ENCODE measurements at regions not wholly inside any gene's neighbourhood (a gene's known extent, or its start where the extent isn't known, plus 50 kb on each side); places are given as distances from the start of the nearest gene placed in this dataset.

DNA sequence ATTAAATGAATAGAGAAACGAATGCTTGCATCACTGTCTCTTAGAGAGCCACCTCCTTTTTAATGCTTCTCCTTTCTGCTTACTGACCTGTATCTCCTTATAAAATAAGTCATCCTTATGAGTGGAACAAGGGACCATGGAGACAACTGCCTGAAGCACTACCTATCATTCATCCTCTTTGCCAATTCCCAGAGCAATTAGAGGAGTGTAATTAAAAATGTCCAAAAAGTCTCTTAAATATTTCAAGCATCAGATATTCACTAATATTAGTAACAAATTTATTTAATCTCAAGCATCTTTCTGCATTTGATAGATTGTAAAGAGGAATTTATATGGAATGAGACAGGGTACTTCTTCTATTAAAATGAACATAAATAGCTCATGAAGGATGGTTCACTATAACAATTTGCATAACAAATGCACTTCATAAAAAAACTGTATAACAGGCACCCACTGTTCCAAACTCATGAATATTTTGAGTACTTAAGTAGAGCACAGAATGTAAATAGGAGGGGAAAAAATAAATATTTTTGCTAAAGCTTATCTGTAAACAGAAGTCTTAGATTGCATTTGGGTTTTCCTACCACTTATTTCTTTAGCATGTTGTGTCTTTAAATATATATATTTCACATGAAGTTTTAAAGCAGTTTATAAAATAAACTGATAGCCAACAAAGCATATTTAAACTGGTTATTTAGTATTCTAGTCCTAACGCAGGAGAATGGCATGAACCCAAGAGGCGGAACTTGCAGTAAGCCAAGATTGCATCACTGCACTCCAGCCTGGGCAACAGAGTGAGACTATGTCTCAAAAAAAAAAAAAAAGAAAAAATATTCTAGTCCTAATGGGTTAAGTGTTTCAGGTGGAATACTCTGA, 269.3 kb downstream of the TBL1XR1 start:
- Mint-ChIP-seq H3K27ac (no peak overlapping the region), H3K4me1 (ENCODE audit: low read depth) (no peaks in the 10 kb centered on the region), H3K9me3 (no peaks in the 10 kb centered on the region), H3K36me3 (ENCODE audit: low read depth) (no peaks in the 10 kb centered on the region), H3K27me3 (ENCODE audit: insufficient read depth) (peaks cover 14% of the 10 kb centered on the region), H3K4me3 (no peak overlapping the region)
- DNase-seq (ENCODE audit: low spot score), result no peak
- intact Hi-C loops (cut with micrococcal nuclease), result no loop called here

DNA sequence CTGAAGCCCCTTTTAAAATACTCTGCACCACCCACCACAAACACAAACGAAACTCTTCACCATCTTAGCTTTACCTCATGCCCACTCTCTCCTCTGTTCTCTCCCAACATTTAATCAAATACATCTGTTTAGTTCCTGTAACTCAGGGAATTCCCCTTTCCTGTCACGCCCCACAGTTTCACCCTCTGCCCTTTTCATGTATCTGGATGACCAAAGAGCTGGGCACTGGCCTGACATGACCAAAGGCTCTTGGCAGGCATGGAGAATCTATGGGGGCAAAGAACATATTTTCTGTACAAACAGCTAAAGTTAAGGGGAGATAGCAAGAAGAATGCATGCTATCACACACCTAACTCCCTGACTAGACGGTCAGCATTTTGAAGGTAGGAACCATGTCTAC, 270.0 kb downstream of the TBL1XR1 start:
- peaks cover 12% of the 10 kb centered on the region for H3K27me3 Mint-ChIP-seq (ENCODE audit: insufficient read depth)
- H3K36me3 Mint-ChIP-seq (ENCODE audit: low read depth), result no peaks in the 10 kb centered on the region
- no peak overlapping the region for H3K27ac Mint-ChIP-seq
- no peaks in the 10 kb centered on the region for H3K9me3 Mint-ChIP-seq
- intact Hi-C loops (cut with micrococcal nuclease), result no loop called here
- no peaks in the 10 kb centered on the region for H3K4me1 Mint-ChIP-seq (ENCODE audit: low read depth)
- DNase-seq (ENCODE audit: low spot score), result no peak
- H3K4me3 Mint-ChIP-seq, result no peak overlapping the region

DNA sequence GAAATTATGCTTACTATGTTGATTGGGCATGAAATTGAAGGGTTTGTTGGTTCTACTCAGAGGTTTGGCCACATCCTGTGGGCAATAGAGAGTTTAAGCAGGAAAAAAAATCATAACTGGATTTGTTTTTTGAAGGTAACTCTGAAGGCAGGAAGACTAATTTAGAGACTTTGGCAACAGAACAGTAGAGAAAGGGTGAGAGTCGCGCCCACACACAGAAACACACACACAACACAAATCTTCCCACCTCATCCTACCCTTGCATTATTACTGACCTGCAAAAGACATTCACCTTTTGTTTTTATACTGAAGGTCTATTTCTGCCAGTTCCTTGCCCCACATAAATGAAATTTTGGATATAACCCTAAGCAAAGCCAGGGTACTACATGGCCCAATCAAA, 270.6 kb downstream of the TBL1XR1 start:
- no peak for DNase-seq (ENCODE audit: low spot score)
- Mint-ChIP-seq H3K27me3 (ENCODE audit: insufficient read depth) (peaks cover 8% of the 10 kb centered on the region), H3K27ac (no peak overlapping the region), H3K4me1 (ENCODE audit: low read depth) (no peaks in the 10 kb centered on the region), H3K9me3 (no peaks in the 10 kb centered on the region), H3K36me3 (ENCODE audit: low read depth) (no peaks in the 10 kb centered on the region), H3K4me3 (no peak overlapping the region)
- intact Hi-C loops (cut with micrococcal nuclease), result no loop called here

DNA sequence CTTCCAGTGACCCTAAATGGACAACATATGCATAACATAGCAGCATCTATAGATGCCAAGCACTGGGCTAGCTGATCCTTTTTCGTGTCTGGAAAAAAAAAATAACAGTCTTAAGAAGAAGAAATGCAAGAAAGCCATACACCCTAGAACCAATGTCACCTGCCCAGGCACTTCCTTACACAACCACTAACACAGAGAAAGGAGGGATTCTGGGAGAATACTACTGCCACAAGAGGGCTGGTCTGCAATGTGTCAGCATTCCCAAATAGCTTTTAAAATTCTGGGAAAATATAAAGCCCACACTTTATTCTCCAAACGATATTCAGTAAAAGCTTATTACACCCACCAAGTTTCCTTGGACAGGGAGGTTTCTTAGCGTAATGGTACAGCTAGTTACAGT, 271.2 kb downstream of the TBL1XR1 start:
- Mint-ChIP-seq H3K9me3 (no peaks in the 10 kb centered on the region), H3K27ac (no peak overlapping the region), H3K4me1 (ENCODE audit: low read depth) (no peaks in the 10 kb centered on the region), H3K4me3 (no peak overlapping the region), H3K27me3 (ENCODE audit: insufficient read depth) (peaks cover 8% of the 10 kb centered on the region), H3K36me3 (ENCODE audit: low read depth) (no peaks in the 10 kb centered on the region)
- no peak for DNase-seq (ENCODE audit: low spot score)
- intact Hi-C loops (cut with micrococcal nuclease), result no loop called here

DNA sequence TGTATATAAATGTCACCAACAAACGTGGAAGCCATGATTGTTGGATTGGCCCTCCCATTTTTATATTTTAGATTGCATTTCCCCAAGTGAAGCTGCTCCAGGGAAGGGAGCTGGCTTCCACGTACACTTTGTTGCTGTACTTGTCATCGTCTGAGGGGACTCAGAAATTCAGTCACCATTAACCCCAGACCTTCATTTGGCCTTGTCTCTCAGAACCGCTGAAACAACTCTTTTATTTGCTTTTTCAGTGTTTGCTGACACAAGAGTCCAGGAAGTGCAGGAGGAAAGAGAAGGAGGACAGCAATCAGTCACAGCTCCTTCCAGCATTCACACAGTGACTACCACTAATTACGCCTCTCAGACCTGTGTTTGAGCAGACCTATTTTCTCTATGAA, 276.5 kb downstream of the TBL1XR1 start:
- Mint-ChIP-seq H3K27me3 (ENCODE audit: insufficient read depth) (no peaks in the 10 kb centered on the region), H3K36me3 (ENCODE audit: low read depth) (no peaks in the 10 kb centered on the region)

DNA sequence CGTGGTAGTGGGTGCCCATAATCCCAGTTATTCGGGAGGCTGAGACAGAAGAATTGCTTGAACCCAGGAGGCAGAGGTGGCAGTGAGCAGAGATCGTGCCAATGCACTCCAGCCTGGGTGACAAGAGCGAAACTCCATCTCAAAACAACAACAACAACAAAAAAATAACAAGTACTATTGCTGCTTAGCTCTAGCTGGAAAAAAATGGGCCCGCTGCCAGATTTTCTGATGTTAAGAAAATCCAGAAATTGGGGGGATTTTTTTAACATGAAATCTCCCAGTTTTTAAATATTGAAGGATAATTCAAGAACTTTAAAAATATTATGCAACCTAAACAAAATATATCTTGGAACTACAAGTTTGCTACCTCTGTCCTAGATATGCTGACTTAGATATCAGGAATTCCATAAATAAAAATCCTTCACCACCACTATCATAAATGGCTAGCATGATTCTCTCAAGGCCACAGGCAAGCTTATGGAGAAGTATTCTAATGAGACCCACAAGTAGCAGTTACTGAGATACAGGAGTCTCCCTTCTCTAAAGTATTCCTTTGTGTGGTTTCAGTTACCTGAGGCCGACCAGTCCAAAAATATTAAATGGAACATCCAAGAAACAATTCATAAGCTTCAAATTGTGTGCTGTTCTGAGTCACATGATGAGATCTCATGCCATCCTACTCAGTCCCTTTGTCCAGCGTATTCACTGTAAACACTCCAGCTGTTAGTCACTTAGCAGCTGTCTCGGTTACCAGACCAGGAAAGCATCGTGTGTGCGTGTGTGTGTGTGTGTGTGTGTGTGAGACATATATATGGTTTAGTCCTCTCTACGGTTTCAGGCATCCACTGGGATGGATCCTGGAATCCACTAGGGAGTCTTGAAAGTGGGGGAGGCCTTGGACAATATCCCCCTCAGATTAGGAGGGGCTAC, 277.2 kb downstream of the TBL1XR1 start:
- no peak overlapping the region for H3K4me3 Mint-ChIP-seq
- H3K36me3 Mint-ChIP-seq (ENCODE audit: low read depth), result no peaks in the 10 kb centered on the region
- no peaks in the 10 kb centered on the region for H3K9me3 Mint-ChIP-seq
- H3K27me3 Mint-ChIP-seq (ENCODE audit: insufficient read depth), result no peaks in the 10 kb centered on the region
- intact Hi-C loops (cut with micrococcal nuclease), result no loop called here
- H3K4me1 Mint-ChIP-seq (ENCODE audit: low read depth), result no peaks in the 10 kb centered on the region
- DNase-seq (ENCODE audit: low spot score), result no peak
- no peak overlapping the region for H3K27ac Mint-ChIP-seq

More for the DNA sequence above, 276.5 kb downstream of the TBL1XR1 start:
- H3K4me1 Mint-ChIP-seq (ENCODE audit: low read depth), result no peaks in the 10 kb centered on the region
- intact Hi-C loops (cut with micrococcal nuclease), result no loop called here
- no peak overlapping the region for H3K27ac Mint-ChIP-seq
- no peaks in the 10 kb centered on the region for H3K9me3 Mint-ChIP-seq
- DNase-seq (ENCODE audit: low spot score), result no peak
- no peak overlapping the region for H3K4me3 Mint-ChIP-seq

DNA sequence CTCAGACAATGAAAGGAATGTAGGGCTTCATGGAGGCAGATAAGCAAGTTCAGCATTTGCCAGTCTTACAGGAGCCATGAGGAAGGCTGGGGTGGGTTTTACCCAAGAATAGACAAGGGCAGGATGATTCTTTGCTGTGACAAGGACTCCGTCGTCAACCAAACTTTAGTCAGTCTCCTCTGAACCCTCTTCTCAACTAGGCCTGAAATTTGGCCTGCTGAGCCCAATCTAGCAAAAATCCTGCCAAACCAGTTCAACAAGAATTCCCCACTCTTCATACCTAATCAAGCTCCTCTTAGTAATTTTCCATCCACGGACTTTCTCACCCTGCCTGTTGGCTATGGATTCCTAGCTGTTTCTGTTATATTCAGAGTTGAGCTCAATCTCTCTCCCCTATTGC, 280.5 kb downstream of the TBL1XR1 start:
- no peak overlapping the region for H3K4me3 Mint-ChIP-seq
- intact Hi-C loops (cut with micrococcal nuclease), result no loop called here
- no peak overlapping the region for H3K27ac Mint-ChIP-seq
- H3K36me3 Mint-ChIP-seq (ENCODE audit: low read depth), result no peaks in the 10 kb centered on the region
- H3K4me1 Mint-ChIP-seq (ENCODE audit: low read depth), result no peaks in the 10 kb centered on the region
- no peaks in the 10 kb centered on the region for H3K9me3 Mint-ChIP-seq
- no peaks in the 10 kb centered on the region for H3K27me3 Mint-ChIP-seq (ENCODE audit: insufficient read depth)
- no peak for DNase-seq (ENCODE audit: low spot score)

DNA sequence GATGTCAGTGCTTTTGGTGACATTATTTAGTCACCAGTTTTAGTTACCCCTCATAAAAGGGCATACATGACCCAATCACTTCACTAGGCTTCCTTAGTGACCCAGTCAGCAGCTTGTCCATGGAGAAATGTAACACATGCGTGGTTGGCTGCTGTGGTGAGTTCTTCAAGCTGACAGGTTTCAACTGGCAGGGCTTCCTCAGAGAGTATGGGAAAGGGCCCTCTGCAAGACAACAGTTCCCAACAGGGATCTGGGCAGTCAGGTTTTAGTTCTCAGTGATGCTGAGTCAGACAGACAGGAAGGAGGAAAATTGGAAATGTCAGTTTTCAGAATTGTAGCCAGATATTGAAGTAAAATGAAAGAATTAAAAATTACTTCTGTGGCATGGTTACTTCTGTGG, 282.5 kb downstream of the TBL1XR1 start:
- no peak overlapping the region for H3K27ac Mint-ChIP-seq
- DNase-seq (ENCODE audit: low spot score), result no peak
- intact Hi-C loops (cut with micrococcal nuclease), result no loop called here
- H3K4me1 Mint-ChIP-seq (ENCODE audit: low read depth), result no peaks in the 10 kb centered on the region
- no peaks in the 10 kb centered on the region for H3K27me3 Mint-ChIP-seq (ENCODE audit: insufficient read depth)
- H3K36me3 Mint-ChIP-seq (ENCODE audit: low read depth), result no peaks in the 10 kb centered on the region
- H3K9me3 Mint-ChIP-seq, result no peaks in the 10 kb centered on the region
- H3K4me3 Mint-ChIP-seq, result no peak overlapping the region

DNA sequence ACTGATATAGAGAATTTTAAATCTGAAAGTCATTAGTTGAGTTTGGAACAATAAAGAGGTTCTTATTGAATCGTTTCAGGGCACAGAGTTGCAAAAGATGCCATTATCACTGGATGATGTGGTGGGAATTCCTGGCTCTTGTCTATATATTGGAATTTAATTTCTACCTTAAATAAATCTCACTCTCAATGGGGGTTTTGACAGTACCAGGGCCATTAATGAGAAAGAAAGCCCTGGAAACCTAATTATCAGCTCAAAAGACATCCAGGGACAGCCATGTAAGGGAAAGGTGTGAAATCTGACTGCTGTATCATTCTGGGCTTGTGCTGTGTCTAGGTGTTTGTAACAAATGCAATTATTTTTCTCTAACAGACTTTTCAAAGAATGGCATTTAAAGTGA, 285.7 kb downstream of the TBL1XR1 start:
- Mint-ChIP-seq H3K27me3 (ENCODE audit: insufficient read depth) (no peaks in the 10 kb centered on the region), H3K36me3 (ENCODE audit: low read depth) (no peaks in the 10 kb centered on the region), H3K9me3 (no peaks in the 10 kb centered on the region), H3K27ac (no peak overlapping the region), H3K4me1 (ENCODE audit: low read depth) (no peaks in the 10 kb centered on the region), H3K4me3 (no peak overlapping the region)
- no peak for DNase-seq (ENCODE audit: low spot score)
- intact Hi-C loops (cut with micrococcal nuclease), result no loop called here

DNA sequence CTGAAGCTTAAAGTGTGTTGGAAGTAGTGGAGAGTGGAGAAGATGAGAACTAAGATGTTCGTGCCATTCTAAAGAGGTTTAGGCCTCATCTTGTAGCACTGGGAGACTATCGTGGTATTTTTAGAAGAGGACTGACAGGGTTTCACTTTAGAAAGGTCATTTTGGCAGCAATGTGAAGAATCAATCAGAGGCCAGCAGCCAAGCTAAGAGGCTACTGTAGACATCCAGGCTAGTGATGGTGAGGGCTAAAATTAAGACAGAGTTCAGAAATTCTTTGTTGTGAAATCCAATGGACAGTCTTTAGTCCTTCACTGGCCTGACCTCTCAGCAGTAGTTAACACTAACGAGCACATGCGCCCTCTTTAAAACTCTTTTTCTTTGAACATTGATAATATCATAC, 288.2 kb downstream of the TBL1XR1 start:
- no peak for DNase-seq (ENCODE audit: low spot score)
- H3K36me3 Mint-ChIP-seq (ENCODE audit: low read depth), result no peaks in the 10 kb centered on the region
- intact Hi-C loops (cut with micrococcal nuclease), result no loop called here
- H3K4me1 Mint-ChIP-seq (ENCODE audit: low read depth), result no peaks in the 10 kb centered on the region
- no peaks in the 10 kb centered on the region for H3K27me3 Mint-ChIP-seq (ENCODE audit: insufficient read depth)
- H3K9me3 Mint-ChIP-seq, result no peaks in the 10 kb centered on the region
- no peak overlapping the region for H3K4me3 Mint-ChIP-seq
- H3K27ac Mint-ChIP-seq, result no peak overlapping the region

DNA sequence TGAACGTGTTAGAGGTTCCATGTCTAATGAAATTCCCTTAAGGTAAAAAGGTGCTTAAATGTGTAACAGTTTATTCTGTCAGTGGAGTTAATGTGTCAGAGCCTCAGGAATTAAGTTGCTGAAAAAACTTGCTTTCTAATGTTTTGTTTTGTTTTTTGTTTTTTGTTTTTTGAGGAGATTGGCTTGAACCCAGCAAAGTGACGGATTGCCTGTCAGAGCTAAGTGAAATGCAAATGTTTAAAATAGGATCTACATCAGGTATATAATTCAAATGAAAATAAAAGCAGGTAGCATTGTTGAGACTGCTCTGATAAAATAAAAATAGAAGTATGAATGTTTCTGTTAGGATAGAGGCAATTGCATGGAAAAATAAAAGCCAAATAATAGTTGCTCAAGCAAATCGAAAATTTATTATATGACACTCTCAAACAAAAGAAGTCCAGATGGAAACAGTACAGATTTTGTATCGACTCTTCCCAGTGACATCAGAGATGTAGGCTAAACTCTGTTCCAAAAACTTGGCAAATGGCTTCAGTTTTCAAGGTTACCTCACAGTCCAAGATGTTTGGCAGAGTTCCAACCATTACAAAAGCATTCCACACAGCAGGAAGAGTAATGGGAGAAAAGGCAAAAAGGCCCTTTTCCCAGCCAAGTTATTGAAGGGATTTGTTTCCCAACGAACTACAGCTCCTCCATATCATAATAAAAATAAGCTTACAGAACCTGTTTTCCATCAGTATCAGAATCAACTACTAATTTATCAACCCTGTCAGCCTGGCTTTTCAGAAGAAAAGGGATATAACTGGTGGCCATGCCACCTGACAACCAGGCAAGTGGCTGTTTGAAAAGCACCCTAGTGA, 291.0 kb downstream of the TBL1XR1 start:
- intact Hi-C loops (cut with micrococcal nuclease), result no loop called here

DNA sequence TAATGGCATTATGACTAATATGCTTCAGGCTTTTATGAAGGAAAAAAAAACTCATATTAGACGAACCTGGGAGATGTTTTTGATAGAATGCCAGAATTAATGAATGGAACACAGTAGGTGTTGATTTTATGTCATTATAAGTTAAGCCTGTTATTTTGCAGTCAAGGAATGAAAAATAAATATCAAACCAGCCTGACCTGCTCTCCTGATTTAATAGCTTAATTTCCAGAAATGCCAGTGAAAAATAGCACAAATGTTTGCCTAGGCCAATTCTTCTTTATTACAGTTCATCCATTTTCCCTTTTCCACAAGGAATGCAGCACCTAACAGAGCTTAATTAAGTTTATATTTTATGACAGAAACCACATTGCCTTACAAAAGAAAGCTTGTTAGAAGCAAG, 292.0 kb downstream of the TBL1XR1 start:
- Mint-ChIP-seq H3K4me3 (no peak overlapping the region), H3K27me3 (ENCODE audit: insufficient read depth) (no peaks in the 10 kb centered on the region), H3K27ac (no peak overlapping the region), H3K9me3 (no peaks in the 10 kb centered on the region), H3K4me1 (ENCODE audit: low read depth) (no peaks in the 10 kb centered on the region), H3K36me3 (ENCODE audit: low read depth) (no peaks in the 10 kb centered on the region)
- DNase-seq (ENCODE audit: low spot score), result no peak
- intact Hi-C loops (cut with micrococcal nuclease), result no loop called here

More for the DNA sequence above, 291.0 kb downstream of the TBL1XR1 start:
- DNase-seq (ENCODE audit: low spot score), result no peak
- Mint-ChIP-seq H3K36me3 (ENCODE audit: low read depth) (no peaks in the 10 kb centered on the region), H3K9me3 (no peaks in the 10 kb centered on the region), H3K27ac (no peak overlapping the region), H3K4me3 (no peak overlapping the region), H3K27me3 (ENCODE audit: insufficient read depth) (no peaks in the 10 kb centered on the region), H3K4me1 (ENCODE audit: low read depth) (no peaks in the 10 kb centered on the region)

Measured in activated T-helper 1 cell treated with anti-CD3 and anti-CD28 coated beads, Interleukin-12 subunit alpha, Interleukin-12 subunit beta, Interleukin-2, Interleukin-4 antibody, amounts not matched to agents 30 ng/mL and 10 ng/mL and 1 ng/mL, durations not matched to agents 14 hours and 24 hours and 36 hours (primary cell).